Kidney epithelial cell (primary cell): ENCODE measurements at regions not wholly inside any gene's neighbourhood (a gene's known extent, or its start where the extent isn't known, plus 50 kb on each side); places are given as distances from the start of the nearest gene placed in this dataset.

Source experiments
- DNase-seq: peaks from one replicate; pipeline ENCODE4 v3.0.0-alpha.2; 2010; ENCODE audit warnings: low read depth
- H3K27me3 ChIP-seq: 2 replicates; pipeline ENCODE4 v1.6.0; 2011; ENCODE audit warnings: low read length; ENCODE audit not compliant: control insufficient read depth, insufficient read depth
- H3K36me3 ChIP-seq: 2 replicates; pipeline ENCODE4 v1.5.1; 2011; ENCODE audit warnings: low read length; ENCODE audit not compliant: control insufficient read depth, insufficient read depth
- H3K4me3 ChIP-seq: 2 replicates; pipeline ENCODE4 v1.5.1; 2011; ENCODE audit warnings: low read depth, mild to moderate bottlenecking, control low read depth, low read length
- TF ChIP-seq, protein P1 (sequence below): IDR thresholded peaks from 2 replicates; pipeline ENCODE4 v1.5.1; 2011; ENCODE audit warnings: mild to moderate bottlenecking, moderate library complexity, low read length, control low read depth, inconsistent platforms; ENCODE audit not compliant: insufficient read depth, poor library complexity, severe bottlenecking

DNA sequence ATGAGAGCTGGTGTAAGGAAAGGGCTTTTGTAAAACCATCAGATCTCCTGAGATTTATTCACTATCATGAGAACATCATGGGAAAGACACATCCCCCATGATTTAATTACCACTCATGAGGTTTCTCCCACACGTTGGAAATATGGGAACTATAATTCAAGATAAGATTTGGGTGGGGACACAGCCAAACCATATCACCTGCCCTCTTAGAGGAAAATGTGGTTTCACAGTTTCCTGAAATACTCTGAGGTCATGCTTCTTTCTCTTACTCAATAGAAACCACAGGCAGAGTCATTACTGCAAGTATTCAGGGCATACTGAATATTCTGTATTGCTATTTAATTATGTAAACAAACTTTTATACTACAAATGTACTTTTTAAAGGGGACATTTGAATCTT lies 1453.3 kb downstream of the PCDH18 start:
- TF ChIP-seq, protein P1, sequence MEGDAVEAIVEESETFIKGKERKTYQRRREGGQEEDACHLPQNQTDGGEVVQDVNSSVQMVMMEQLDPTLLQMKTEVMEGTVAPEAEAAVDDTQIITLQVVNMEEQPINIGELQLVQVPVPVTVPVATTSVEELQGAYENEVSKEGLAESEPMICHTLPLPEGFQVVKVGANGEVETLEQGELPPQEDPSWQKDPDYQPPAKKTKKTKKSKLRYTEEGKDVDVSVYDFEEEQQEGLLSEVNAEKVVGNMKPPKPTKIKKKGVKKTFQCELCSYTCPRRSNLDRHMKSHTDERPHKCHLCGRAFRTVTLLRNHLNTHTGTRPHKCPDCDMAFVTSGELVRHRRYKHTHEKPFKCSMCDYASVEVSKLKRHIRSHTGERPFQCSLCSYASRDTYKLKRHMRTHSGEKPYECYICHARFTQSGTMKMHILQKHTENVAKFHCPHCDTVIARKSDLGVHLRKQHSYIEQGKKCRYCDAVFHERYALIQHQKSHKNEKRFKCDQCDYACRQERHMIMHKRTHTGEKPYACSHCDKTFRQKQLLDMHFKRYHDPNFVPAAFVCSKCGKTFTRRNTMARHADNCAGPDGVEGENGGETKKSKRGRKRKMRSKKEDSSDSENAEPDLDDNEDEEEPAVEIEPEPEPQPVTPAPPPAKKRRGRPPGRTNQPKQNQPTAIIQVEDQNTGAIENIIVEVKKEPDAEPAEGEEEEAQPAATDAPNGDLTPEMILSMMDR: no peak
- no peak for DNase-seq

DNA sequence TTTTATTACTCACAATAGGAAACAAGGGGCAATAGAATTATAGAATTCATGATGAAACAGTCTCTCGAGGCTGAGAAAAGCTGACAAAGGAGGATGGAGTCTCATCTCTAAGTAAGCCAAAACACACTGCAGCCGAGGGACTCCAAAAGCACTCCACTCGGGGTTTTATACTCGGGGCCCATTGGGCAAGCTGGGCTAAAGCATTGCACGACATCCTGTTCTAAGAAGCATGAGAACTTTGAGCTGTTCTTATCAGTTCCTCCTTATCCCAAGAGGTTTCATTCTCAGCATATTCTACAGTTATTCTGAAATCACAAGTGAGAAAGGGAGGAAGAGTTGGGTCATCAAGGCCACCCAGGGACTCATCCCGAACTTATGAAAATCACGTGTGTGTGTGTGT lies 1475.5 kb downstream of the PCDH18 start:
- Histone ChIP-seq H3K36me3 (no peaks in the 10 kb centered on the region), H3K4me3 (no peak overlapping the region), H3K27me3 (no peaks in the 10 kb centered on the region)
- TF ChIP-seq, protein P1: no peak
- no peak for DNase-seq

More for the DNA sequence above, 1453.3 kb downstream of the PCDH18 start:
- H3K4me3 ChIP-seq: no peak overlapping the region
- H3K27me3 ChIP-seq: no peaks in the 10 kb centered on the region
- H3K36me3 ChIP-seq: no peaks in the 10 kb centered on the region

DNA sequence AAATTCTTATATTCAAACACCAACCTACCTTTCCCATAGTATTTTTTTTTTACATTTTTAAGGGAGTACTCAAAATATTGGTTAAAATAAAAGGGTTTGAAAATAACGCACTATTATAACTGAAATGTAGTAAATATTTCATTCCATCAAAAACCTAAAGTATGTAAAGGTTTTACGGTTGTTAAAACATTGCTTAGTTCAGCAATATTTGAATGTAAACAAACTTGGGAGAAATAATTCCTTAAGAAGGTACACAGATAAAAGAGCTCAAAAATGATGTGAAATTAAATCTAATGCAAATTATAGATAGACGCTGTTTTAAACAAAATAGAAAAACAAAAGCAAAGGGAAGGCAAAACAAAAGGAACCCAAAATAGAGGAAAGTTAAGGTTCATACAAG lies 1476.9 kb downstream of the PCDH18 start:
- TF ChIP-seq, protein P1: no peak
- no peak overlapping the region for H3K4me3 ChIP-seq
- no peak for DNase-seq
- H3K27me3 ChIP-seq: no peaks in the 10 kb centered on the region
- H3K36me3 ChIP-seq: no peaks in the 10 kb centered on the region

DNA sequence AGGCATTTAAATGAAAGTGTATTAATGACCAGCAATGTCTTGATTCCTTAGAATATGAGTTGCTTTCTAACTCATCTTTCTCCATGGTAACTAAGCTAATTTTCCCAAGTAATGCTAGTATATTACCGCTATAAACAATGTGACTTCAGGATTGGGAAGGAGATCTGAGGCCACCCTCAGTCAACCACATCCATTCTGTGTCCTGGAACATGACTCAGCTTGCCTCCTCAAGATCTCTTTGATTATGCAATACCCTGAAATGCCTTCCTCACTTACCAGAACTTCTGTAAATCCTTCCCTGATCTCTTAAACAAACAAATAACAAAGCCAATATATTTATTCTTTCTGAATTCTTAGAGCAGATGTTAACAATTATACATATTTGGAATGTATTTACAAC lies 1495.5 kb downstream of the PCDH18 start:
- no peak overlapping the region for H3K4me3 ChIP-seq
- TF ChIP-seq, protein P1: no peak
- peak; percentile 47 for DNase-seq
- no peaks in the 10 kb centered on the region for H3K36me3 ChIP-seq
- H3K27me3 ChIP-seq: no peaks in the 10 kb centered on the region

DNA sequence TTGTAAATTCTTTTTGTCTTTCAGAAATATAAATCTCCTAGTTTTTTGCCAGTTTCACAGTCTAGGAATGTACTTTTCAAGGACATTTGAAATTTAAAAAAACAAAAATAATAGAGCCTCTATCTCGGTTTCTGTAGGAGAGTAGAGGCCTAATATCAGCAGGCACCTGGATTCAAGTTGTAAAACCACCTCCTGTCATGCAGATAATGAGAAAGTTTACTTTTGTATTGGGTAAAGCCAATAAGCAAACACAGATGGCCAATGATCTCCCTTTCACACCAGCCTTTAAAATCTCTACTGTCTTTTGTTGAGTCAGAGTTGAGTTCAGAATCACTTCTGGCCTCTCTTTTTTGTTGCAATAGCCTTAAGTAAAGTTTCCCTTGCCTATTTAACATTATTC lies 1499.9 kb downstream of the PCDH18 start:
- DNase-seq: no peak
- Histone ChIP-seq H3K36me3 (no peaks in the 10 kb centered on the region), H3K27me3 (no peaks in the 10 kb centered on the region), H3K4me3 (no peak overlapping the region)
- TF ChIP-seq, protein P1: no peak

DNA sequence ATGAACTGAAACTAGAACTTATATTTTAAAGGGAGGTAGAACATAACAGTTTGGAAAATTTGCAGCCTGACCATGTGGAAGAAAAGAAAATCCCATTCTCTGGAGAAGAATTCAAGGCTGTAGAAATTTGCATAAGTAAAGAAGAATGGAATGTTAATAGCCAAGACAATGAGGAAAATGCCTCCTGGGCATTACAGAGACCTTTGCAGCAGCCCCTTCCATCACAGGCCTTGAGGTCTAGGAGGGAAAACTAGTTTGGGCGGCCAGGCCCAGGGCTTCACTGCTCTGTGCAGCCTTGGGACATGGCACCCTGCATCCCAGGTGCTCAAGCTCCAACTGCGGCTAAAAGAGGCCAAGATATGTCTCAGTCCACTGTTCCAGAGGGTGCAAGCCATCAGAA lies 1506.8 kb downstream of the PCDH18 start:
- TF ChIP-seq, protein P1: no peak

More for the DNA sequence above, 1506.8 kb downstream of the PCDH18 start:
- no peaks in the 10 kb centered on the region for H3K27me3 ChIP-seq
- no peak overlapping the region for H3K4me3 ChIP-seq
- no peaks in the 10 kb centered on the region for H3K36me3 ChIP-seq
- DNase-seq: no peak
